ENCODE measurements at regions not wholly inside any gene's neighbourhood (a gene's known extent, or its start where the extent isn't known, plus 50 kb on each side); places are given as distances from the start of the nearest gene placed in this dataset.

DNA sequence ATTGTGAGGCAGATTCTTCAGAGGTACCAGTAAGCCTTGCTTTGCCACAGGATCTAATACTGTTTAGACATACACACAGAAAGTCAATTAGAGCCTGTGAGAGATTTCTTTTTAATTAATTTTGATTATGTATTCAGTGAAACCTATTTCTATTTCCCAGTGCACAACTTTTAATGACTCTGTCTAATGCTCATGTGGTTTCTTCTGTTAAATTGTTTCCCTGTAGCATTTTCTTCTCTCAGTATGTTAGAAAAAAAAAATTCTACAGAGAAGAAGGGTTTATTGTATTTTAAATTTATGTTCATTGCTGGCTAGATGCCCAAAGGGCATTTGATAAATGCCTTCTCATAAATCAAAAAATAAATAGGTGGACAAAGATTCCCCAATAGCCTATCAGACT, 293.7 kb downstream of the C6orf118 start:
- ATAC-seq, result no peak
- TF ChIP-seq PPARA (CRISPR knock-in tag; IDR thresholded peaks at IDR 0.05; ENCODE audit: borderline replicate concordance) (no peak), OSR1 (CRISPR knock-in tag; IDR thresholded peaks at IDR 0.05) (no peak), ESRRG (CRISPR knock-in tag; IDR thresholded peaks at IDR 0.05) (no peak), ZFP3 (CRISPR knock-in tag; IDR thresholded peaks at IDR 0.05) (no peak), ISL1 (CRISPR knock-in tag; IDR thresholded peaks at IDR 0.05) (no peak), SNAI2 (CRISPR knock-in tag; IDR thresholded peaks at IDR 0.05) (no peak), BACH2 (CRISPR knock-in tag; IDR thresholded peaks at IDR 0.05; ENCODE audit: borderline replicate concordance) (no peak), ZC3H10 (CRISPR knock-in tag; IDR thresholded peaks at IDR 0.05) (no peak), CSDC2 (CRISPR knock-in tag; IDR thresholded peaks at IDR 0.05) (no peak), ZNF8 (CRISPR knock-in tag; IDR thresholded peaks at IDR 0.05) (no peak), ZNF70 (CRISPR knock-in tag; IDR thresholded peaks at IDR 0.05) (no peak)
- TF ChIP-seq, protein P1, sequence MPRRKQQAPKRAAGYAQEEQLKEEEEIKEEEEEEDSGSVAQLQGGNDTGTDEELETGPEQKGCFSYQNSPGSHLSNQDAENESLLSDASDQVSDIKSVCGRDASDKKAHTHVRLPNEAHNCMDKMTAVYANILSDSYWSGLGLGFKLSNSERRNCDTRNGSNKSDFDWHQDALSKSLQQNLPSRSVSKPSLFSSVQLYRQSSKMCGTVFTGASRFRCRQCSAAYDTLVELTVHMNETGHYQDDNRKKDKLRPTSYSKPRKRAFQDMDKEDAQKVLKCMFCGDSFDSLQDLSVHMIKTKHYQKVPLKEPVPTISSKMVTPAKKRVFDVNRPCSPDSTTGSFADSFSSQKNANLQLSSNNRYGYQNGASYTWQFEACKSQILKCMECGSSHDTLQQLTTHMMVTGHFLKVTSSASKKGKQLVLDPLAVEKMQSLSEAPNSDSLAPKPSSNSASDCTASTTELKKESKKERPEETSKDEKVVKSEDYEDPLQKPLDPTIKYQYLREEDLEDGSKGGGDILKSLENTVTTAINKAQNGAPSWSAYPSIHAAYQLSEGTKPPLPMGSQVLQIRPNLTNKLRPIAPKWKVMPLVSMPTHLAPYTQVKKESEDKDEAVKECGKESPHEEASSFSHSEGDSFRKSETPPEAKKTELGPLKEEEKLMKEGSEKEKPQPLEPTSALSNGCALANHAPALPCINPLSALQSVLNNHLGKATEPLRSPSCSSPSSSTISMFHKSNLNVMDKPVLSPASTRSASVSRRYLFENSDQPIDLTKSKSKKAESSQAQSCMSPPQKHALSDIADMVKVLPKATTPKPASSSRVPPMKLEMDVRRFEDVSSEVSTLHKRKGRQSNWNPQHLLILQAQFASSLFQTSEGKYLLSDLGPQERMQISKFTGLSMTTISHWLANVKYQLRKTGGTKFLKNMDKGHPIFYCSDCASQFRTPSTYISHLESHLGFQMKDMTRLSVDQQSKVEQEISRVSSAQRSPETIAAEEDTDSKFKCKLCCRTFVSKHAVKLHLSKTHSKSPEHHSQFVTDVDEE (CRISPR knock-in tag; IDR thresholded peaks at IDR 0.05), result no peak
- TF ChIP-seq, protein P2, sequence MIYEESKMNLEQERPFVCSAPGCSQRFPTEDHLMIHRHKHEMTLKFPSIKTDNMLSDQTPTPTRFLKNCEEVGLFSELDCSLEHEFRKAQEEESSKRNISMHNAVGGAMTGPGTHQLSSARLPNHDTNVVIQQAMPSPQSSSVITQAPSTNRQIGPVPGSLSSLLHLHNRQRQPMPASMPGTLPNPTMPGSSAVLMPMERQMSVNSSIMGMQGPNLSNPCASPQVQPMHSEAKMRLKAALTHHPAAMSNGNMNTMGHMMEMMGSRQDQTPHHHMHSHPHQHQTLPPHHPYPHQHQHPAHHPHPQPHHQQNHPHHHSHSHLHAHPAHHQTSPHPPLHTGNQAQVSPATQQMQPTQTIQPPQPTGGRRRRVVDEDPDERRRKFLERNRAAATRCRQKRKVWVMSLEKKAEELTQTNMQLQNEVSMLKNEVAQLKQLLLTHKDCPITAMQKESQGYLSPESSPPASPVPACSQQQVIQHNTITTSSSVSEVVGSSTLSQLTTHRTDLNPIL (CRISPR knock-in tag; IDR thresholded peaks at IDR 0.05; ENCODE audit: low read depth), result no peak

DNA sequence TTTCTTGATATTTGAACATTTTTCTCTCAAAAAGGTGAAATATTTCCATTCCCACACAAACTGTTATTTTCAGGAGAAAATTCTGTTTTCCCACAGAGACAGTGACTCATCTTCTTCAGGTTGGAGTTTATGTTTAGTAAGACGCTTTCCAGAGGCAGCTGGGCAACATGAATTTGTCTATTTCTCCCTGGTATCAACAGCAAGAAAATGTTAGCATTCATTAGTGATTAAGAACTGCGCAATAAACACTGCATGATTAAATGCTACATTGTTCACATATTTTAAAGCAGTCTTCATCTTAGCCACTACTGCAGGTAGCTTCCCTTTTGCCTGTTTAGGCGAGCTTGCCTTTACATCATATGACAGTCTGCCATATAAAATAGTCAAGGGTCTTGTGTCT, 295.7 kb downstream of the C6orf118 start:
- ATAC-seq, result no peak
- TF ChIP-seq ISL1 (CRISPR knock-in tag; IDR thresholded peaks at IDR 0.05) (no peak), OSR1 (CRISPR knock-in tag; IDR thresholded peaks at IDR 0.05) (no peak), PPARA (CRISPR knock-in tag; IDR thresholded peaks at IDR 0.05; ENCODE audit: borderline replicate concordance) (no peak), SNAI2 (CRISPR knock-in tag; IDR thresholded peaks at IDR 0.05) (no peak), ZFP3 (CRISPR knock-in tag; IDR thresholded peaks at IDR 0.05) (no peak), ZNF8 (CRISPR knock-in tag; IDR thresholded peaks at IDR 0.05) (no peak), ZC3H10 (CRISPR knock-in tag; IDR thresholded peaks at IDR 0.05) (no peak), CSDC2 (CRISPR knock-in tag; IDR thresholded peaks at IDR 0.05) (no peak), GLIS3 (CRISPR knock-in tag; IDR thresholded peaks at IDR 0.05) (no peak), RARB (CRISPR knock-in tag; IDR thresholded peaks at IDR 0.05) (no peak), BACH2 (CRISPR knock-in tag; IDR thresholded peaks at IDR 0.05; ENCODE audit: borderline replicate concordance) (no peak)
- TF ChIP-seq, protein P3, sequence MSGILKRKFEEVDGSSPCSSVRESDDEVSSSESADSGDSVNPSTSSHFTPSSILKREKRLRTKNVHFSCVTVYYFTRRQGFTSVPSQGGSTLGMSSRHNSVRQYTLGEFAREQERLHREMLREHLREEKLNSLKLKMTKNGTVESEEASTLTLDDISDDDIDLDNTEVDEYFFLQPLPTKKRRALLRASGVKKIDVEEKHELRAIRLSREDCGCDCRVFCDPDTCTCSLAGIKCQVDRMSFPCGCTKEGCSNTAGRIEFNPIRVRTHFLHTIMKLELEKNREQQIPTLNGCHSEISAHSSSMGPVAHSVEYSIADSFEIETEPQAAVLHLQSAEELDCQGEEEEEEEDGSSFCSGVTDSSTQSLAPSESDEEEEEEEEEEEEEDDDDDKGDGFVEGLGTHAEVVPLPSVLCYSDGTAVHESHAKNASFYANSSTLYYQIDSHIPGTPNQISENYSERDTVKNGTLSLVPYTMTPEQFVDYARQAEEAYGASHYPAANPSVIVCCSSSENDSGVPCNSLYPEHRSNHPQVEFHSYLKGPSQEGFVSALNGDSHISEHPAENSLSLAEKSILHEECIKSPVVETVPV (CRISPR knock-in tag; IDR thresholded peaks at IDR 0.05), result no peak
- TF ChIP-seq, protein P4, sequence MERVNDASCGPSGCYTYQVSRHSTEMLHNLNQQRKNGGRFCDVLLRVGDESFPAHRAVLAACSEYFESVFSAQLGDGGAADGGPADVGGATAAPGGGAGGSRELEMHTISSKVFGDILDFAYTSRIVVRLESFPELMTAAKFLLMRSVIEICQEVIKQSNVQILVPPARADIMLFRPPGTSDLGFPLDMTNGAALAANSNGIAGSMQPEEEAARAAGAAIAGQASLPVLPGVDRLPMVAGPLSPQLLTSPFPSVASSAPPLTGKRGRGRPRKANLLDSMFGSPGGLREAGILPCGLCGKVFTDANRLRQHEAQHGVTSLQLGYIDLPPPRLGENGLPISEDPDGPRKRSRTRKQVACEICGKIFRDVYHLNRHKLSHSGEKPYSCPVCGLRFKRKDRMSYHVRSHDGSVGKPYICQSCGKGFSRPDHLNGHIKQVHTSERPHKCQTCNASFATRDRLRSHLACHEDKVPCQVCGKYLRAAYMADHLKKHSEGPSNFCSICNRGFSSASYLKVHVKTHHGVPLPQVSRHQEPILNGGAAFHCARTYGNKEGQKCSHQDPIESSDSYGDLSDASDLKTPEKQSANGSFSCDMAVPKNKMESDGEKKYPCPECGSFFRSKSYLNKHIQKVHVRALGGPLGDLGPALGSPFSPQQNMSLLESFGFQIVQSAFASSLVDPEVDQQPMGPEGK (CRISPR knock-in tag; IDR thresholded peaks at IDR 0.05; ENCODE audit: borderline replicate concordance), result no peak
- TF ChIP-seq, protein P5, sequence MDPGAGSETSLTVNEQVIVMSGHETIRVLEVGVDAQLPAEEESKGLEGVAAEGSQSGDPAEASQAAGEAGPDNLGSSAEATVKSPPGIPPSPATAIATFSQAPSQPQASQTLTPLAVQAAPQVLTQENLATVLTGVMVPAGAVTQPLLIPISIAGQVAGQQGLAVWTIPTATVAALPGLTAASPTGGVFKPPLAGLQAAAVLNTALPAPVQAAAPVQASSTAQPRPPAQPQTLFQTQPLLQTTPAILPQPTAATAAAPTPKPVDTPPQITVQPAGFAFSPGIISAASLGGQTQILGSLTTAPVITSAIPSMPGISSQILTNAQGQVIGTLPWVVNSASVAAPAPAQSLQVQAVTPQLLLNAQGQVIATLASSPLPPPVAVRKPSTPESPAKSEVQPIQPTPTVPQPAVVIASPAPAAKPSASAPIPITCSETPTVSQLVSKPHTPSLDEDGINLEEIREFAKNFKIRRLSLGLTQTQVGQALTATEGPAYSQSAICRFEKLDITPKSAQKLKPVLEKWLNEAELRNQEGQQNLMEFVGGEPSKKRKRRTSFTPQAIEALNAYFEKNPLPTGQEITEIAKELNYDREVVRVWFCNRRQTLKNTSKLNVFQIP (CRISPR knock-in tag; IDR thresholded peaks at IDR 0.05; ENCODE audit: borderline replicate concordance, low read depth), result no peak
- TF ChIP-seq, protein P2 (CRISPR knock-in tag; IDR thresholded peaks at IDR 0.05; ENCODE audit: low read depth), result no peak

DNA sequence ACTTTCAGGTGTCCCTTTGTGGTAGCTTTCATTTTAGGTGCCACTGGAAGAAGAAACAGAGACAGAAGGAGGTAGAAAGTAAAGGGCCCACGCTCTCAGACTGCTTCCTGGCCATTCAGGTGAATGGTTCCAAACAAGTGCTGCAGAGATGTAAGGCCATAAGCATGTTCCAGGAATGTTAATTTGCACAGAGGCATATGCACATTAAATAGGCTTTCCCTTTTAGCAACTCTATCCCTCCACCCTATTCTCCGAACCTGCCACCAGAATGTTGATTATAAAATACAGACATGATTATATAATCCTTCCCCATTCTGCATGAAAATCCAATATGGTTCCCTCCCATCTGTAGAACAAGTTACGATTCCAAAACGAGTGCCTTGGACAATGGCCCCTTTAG, 297.2 kb downstream of the C6orf118 start:
- no peak for ATAC-seq
- TF ChIP-seq OSR1 (CRISPR knock-in tag; IDR thresholded peaks at IDR 0.05) (no peak), ZFP3 (CRISPR knock-in tag; IDR thresholded peaks at IDR 0.05) (no peak), CSDC2 (CRISPR knock-in tag; IDR thresholded peaks at IDR 0.05) (no peak), TOX (CRISPR knock-in tag; IDR thresholded peaks at IDR 0.05; ENCODE audit: borderline replicate concordance) (no peak), ISL1 (CRISPR knock-in tag; IDR thresholded peaks at IDR 0.05) (no peak), ZFP30 (CRISPR knock-in tag; IDR thresholded peaks at IDR 0.05) (no peak)
- TF ChIP-seq, protein P3 (CRISPR knock-in tag; IDR thresholded peaks at IDR 0.05), result no peak

All from SK-N-SH treated with all-trans-retinoic acid at 6 μM for 48 hours (cell line).